ENCODE measurements at regions not wholly inside any gene's neighbourhood (a gene's known extent, or its start where the extent isn't known, plus 50 kb on each side); places are given as distances from the start of the nearest gene placed in this dataset.
A peak's percentile ranks its signal among the peaks of the same experiment; 100 is the strongest.
"Not testable (repeated sequence)": the region's sequence is repeated elsewhere in the genome, so short reads cannot be mapped to it uniquely, and the experiment has no call there.

GRCh38 chrX:10469-11458 lies 270.4 kb upstream of the PLCXD1 start:
- H3K27ac ChIP-seq; DNase-seq; H3K27me3 ChIP-seq; H3K4me1 ChIP-seq; FAIRE-seq; H3K9me3 ChIP-seq; intact Hi-C loops (cut with DNase I); H3K36me3 ChIP-seq; H3K4me3 ChIP-seq: not testable (repeated sequence)
- 79 to 90% methylated on average over 2 of the region's 18 CpGs for WGBS, 2 donors
- peak; percentile 22 to 50 (median 35) for ATAC-seq

DNA sequence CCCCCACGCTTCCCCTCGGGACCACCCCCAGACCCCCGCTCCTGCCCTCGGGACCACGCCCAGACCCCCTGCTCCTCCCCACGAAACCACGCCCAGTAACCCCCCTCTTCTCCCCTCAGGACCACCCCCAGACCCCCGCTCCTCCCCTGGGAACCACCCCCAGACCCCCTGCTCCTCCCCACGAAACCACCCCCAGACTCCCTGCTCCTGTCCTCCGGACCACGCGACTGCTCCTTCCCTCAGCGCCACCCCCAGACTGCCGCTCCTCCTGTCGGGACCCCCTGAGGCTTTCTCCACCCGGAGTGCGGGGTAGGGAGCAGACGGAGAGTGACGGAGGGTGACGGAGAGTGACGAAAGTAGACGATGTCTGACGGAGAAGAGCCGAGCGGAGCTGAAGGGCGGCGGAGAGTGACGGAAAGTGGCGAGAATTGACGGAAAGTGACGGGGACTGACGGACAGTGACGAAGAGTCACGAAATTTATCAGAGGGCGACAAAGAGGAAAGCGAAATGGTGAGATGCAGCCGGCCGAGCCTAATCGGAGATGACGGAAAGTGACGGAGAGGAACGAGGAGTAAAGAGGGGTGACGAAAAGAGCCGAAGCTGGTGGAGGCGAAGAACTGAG lies 267.2 kb upstream of the PLCXD1 start:
- DNase-seq (peak in 1 of 6 donors; percentile 50), ATAC-seq (peak in 3 of 4 donors; percentile 12 to 89 (median 69)), FAIRE-seq (peak; percentile 9)
- H3K36me3 ChIP-seq; intact Hi-C loops (cut with DNase I); H3K9me3 ChIP-seq; H3K27ac ChIP-seq; H3K4me1 ChIP-seq; H3K27me3 ChIP-seq; H3K4me3 ChIP-seq: not testable (repeated sequence)
- whole genome bisulfite sequencing, 2 donors, result 64 to 82% methylated on average over 17 to 22 of the region's 45 CpGs

- 48 to 94% methylated on average over 9 to 20 of the region's 39 CpGs for WGBS, 2 donors
- intact Hi-C loops (cut with DNase I); H3K4me1 ChIP-seq; H3K36me3 ChIP-seq; H3K27me3 ChIP-seq; H3K9me3 ChIP-seq; FAIRE-seq; ATAC-seq; H3K4me3 ChIP-seq; H3K27ac ChIP-seq: not testable (repeated sequence)
- peak in 1 of 6 donors; percentile 58 for DNase-seq
Measured at GRCh38 chrX:14452-14851, 266.7 kb upstream of the PLCXD1 start.

GRCh38 chrX:18768-19454 lies 262.3 kb upstream of the PLCXD1 start:
- FAIRE-seq, result peak; percentile 80
- WGBS, 2 donors, result 8 to 23% methylated on average over 6 to 15 of the region's 47 CpGs
- peak; percentile 77 to 97 (median 96) for ATAC-seq

GRCh38 chrX:19455-19827 lies 261.7 kb upstream of the PLCXD1 start:
- H3K9me3 ChIP-seq; FAIRE-seq; H3K36me3 ChIP-seq; H3K27me3 ChIP-seq; H3K4me1 ChIP-seq; H3K4me3 ChIP-seq; intact Hi-C loops (cut with DNase I); H3K27ac ChIP-seq: not testable (repeated sequence)
- WGBS, 2 donors, result 8% methylated on average over 13 of the region's 41 CpGs; no CpG with 5 or more reads in 1 of the 2 donors
- peak in 1 of 6 donors; percentile 14 for DNase-seq
- ATAC-seq, result peak in 3 of 4 donors; percentile 31 to 55 (median 31)

More at GRCh38 chrX:18768-19454, 262.3 kb upstream of the PLCXD1 start:
- H3K4me3 ChIP-seq; intact Hi-C loops (cut with DNase I); H3K27ac ChIP-seq; H3K4me1 ChIP-seq; H3K27me3 ChIP-seq; H3K9me3 ChIP-seq; H3K36me3 ChIP-seq: not testable (repeated sequence)
- peak in 2 of 6 donors; percentile 62 to 76 for DNase-seq

DNA sequence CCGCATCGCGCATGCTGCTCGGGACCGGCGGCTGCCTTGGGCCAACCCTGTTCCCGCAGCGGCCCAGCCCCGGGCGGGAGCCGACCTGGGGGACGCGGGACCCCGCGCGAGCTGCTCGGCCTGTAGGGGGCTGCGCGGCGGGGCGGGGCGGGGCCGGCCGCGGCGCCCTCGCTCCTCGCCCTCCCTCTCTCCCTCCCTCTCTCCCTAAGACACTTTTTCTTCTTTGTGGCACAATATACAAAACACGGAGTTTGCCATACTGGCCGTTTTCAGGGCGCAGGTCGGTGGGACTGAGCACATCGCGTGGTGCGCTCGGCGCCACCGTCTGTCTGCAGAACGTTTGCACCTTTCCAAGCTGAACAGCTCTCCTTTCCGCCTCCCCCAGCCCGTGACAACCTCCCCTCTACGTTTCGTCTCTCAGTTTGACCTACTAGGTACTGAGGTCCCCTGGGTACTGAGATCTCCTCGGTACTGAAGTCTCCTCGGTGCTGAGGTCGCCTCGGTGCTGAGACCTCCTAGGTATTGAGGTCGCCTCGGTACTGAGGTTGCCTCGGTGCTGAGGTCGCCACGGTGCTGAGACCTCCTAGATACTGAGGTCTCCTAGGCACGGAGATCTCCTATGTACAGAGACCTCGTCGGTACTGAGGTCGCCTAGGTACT lies 261.1 kb upstream of the PLCXD1 start:
- intact Hi-C loops (cut with DNase I), result no loop called here
- H3K36me3 ChIP-seq, result no peaks in the 10 kb centered on the region
- H3K9me3 ChIP-seq, result no peaks in the 10 kb centered on the region
- no peaks in the 10 kb centered on the region for H3K27me3 ChIP-seq
- WGBS, 2 donors, result 26 to 30% methylated on average over 38 to 56 of the region's 56 CpGs
- no peak overlapping the region for H3K27ac ChIP-seq
- peak in 1 of 6 donors; percentile 58 for DNase-seq
- ATAC-seq, result no peak
- FAIRE-seq, result no peak
- TF ChIP-seq, protein P1, sequence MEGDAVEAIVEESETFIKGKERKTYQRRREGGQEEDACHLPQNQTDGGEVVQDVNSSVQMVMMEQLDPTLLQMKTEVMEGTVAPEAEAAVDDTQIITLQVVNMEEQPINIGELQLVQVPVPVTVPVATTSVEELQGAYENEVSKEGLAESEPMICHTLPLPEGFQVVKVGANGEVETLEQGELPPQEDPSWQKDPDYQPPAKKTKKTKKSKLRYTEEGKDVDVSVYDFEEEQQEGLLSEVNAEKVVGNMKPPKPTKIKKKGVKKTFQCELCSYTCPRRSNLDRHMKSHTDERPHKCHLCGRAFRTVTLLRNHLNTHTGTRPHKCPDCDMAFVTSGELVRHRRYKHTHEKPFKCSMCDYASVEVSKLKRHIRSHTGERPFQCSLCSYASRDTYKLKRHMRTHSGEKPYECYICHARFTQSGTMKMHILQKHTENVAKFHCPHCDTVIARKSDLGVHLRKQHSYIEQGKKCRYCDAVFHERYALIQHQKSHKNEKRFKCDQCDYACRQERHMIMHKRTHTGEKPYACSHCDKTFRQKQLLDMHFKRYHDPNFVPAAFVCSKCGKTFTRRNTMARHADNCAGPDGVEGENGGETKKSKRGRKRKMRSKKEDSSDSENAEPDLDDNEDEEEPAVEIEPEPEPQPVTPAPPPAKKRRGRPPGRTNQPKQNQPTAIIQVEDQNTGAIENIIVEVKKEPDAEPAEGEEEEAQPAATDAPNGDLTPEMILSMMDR (IDR thresholded peaks at IDR 0.05), result no peak
- H3K4me3 ChIP-seq, result no peak overlapping the region
- H3K4me1 ChIP-seq, result no peaks in the 10 kb centered on the region

- DNase-seq; H3K36me3 ChIP-seq; H3K27me3 ChIP-seq; intact Hi-C loops (cut with DNase I); FAIRE-seq; ATAC-seq; H3K27ac ChIP-seq; H3K4me1 ChIP-seq; H3K9me3 ChIP-seq; H3K4me3 ChIP-seq: not testable (repeated sequence)
- WGBS, 2 donors, result no CpG with 5 or more reads among the region's 6 CpGs
Measured at GRCh38 chrX:24139-24538, 257.0 kb upstream of the PLCXD1 start.

Measured in pancreas (tissue), 10 donors.